ENCODE measurements at regions not wholly inside any gene's neighbourhood (a gene's known extent, or its start where the extent isn't known, plus 50 kb on each side); places are given as distances from the start of the nearest gene placed in this dataset.
"Not testable (repeated sequence)": the region's sequence is repeated elsewhere in the genome, so short reads cannot be mapped to it uniquely, and the experiment has no call there.

DNA sequence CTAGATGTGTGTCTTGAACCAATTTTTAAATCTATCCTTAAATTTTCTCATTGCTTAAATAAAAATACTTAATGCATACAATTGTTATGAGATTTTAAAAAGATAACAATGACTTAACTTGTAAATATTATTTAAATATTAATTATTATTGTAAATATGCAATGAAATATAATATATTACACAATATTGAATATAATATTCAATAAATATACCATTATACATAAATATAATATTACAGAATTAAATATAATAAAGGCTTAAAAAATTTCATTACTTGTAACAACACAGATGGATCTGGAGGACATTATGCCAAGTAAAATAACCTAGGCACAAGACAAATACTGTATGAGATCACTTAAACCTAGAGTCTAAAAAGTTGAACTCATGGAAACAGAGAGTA lies 1532.3 kb downstream of the PCDH9 start:
- no peak for DNase-seq (ENCODE audit: low read depth)

DNA sequence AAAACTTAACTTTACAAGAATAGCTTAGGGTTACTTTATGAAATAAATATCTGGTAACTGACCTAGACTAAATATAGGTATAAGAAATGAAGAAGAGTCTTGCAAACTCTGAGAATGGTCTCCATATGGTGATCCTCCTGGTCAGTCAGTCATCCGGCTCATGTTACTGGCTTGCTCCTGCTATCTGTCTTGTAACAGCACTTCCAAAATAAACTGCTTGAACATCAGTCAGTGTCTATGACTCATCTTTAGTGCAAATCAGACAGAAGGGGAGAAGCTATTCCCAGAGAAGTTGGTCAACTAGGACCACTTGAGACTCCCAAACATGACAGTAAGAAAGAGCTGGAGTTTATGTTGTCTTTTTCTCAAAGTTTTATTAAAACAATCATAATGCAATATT lies 1550.9 kb downstream of the PCDH9 start:
- DNase-seq (ENCODE audit: low read depth), result no peak

DNA sequence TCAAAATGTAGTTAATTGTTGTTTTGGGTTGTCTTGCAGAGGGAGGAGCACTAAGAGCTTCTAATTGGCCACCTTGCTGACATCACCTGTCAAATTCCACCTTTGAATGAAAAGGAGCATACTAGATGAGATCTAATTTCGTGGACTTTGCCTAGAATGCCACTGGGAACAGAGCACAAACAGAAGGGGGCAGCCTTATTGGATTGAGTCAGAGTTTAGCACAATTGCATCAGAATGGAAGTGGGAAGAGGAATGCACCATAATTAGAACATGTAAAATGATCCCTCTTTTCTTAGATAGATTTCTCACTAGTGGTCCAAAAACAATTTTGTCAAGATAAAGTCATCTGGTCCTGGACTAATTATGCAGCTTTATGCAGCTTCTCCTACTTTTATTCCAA lies 1552.2 kb downstream of the PCDH9 start:
- no peak for DNase-seq (ENCODE audit: low read depth)

DNA sequence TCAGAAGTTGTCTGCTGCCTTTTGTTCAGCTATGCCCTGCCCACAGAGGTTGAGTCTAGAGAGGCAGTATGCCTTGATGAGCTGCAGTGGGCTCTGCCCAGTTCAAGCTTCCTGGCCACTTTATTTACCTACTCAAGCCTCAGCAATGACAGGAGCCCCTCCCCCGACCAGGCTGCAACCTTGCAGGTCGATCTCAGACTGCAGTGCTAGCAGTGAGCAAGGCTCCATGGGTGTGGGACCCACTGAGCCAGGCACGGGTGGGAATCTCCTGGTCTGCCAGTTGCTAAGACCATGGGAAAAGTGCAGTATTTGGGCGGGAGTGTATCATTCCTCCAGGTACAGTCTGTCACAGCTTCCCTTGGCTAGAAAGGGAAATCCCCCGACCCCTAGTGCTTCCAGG lies 1554.8 kb downstream of the PCDH9 start:
- DNase-seq (ENCODE audit: low read depth), result not testable (repeated sequence)

DNA sequence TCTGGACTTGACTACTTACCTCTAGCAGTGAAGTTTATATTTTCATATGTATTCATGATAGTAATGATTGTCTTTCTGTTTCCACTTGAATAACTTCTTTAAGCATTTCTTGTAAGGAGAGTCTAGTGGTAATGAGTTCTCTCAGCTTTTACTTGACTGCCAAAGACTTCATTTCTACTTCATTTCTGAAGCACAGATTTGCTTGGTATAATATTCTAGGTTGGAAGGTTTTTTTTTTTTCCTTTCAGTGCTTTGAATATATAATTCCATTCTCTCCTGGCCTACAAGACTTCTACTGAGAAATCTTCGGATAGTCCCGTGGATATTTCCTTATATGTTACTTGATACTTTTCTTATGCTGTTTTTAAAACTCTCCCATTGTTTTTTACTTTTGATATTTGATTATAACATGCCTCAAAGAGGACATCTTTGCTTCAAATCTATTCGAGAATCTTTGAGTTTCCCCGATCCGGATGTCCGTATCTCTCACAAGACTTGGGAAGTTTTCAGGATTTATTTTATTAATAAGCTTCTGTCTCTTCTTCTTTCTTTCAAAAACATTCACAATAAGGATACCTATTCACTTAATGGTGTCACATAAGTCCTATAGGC lies 1560.0 kb downstream of the PCDH9 start:
- DNase-seq (ENCODE audit: low read depth), result no peak

DNA sequence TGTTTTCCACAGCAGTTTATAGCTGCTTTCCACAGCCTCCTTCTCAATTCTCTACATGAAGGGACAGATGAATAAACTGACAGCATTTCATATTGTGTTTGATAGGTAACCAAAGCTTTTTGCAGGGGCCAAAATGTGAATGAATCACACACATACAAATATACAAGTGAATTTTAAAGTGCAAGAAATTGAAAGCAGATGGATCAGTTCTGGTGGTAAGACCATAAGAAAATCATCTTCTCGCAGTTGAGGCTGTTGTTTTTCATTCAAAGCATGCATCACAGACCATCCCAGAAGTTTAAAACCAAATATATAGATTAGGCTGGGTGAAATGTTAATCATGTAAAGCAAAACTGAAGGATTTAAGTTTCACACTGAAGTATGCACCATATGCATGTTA lies 1569.4 kb downstream of the PCDH9 start:
- no peak for DNase-seq (ENCODE audit: low read depth)

DNA sequence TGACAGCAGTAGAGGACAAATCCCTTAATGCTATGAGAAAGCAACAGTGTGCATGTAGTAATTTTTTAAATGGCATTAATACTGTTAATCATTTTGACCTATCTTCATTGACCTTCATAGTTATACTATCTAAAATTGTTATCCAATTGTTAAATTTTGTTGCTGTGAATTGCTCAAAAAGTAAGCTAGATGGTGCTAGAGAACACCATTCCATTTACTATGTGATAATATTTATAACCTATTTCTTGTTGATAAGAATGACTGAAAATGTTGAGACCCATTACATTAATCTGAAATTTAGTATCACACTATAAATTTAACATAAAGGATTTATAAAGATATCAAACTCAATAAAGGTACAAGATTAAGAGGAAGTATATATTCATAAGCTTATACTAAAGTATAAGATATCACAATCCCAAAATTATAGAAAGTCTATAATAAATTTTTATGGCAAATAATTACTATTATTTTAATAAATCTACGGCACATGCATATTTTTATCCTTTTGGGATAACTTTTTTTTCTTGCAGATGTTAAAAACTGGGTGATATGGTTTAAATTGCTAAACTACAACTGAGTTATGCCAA lies 1573.3 kb downstream of the PCDH9 start:
- no peak for DNase-seq (ENCODE audit: low read depth)

DNA sequence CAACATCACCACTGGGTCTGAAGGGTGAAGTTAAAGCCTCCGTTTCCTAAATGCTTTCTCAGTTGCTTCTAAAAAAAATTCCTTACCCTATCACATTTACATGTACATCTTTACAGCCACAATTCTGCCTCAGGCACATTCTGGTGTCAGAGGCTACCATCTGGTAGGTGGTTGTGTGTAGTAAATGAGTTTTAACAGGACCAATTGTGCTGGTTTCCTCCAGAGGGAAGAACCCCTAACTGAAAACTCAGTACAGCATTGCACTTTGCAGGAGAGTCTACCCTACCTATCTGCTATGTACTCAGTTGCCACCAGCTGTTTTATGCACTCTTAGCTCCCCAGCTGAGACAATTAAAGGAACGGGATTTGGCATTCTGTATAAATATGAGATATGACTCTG lies 1576.5 kb downstream of the PCDH9 start:
- DNase-seq (ENCODE audit: low read depth), result no peak

DNA sequence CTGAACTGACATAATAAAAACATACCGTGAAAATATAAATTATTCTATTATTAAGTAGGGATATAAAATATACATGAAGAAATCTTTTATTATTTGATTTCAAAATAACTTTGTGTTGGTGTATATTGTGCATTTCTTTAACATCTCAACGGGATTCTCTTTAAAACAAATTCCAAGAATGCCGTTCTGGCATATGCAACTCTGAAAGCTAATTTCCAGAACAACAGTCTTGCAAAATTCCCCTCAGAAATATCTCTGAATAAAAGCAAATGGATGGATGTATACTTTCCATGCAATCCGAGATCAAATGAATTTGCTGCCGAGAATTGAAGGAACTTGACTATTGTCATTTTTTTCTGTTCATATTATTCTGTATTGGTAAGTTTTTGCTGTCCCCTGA lies 1579.8 kb downstream of the PCDH9 start:
- DNase-seq (ENCODE audit: low read depth), result no peak

DNA sequence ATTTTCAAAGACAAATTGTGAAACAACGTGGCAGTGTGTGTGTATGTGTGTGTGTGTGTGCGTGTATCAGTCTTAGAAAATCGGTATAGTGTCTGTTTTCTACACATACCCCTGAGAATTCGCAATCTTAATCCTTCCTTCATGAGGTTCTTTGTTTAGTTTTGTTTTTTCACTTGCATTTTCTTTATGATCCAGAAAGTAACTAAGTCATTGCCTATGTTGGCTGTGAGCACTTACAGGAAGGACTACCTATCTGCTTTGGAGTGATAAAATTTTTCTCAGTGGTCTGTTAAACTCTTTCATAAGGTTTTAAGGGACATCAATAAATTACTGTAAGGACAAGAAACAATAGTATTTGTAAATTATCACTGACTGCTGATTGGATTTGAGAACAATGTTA lies 1587.1 kb downstream of the PCDH9 start:
- no peak for DNase-seq (ENCODE audit: low read depth)

DNA sequence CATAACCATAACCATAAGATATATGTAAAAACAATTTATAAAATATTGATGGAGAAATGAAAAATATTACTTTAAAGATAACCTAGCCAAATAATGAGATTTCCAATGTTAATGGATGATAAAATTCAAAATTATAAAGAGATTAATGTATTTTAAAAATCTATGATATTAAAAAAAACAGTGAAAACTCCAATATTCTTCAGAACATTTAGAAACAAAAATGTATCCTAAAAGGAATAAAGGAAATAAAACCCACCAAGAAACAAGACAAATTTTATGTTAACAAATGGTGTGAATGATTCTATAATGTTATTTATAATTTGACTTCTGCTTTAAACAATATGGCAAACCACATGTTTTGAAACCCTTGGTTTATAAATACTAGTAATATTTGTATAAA lies 1587.8 kb downstream of the PCDH9 start:
- no peak for DNase-seq (ENCODE audit: low read depth)

DNA sequence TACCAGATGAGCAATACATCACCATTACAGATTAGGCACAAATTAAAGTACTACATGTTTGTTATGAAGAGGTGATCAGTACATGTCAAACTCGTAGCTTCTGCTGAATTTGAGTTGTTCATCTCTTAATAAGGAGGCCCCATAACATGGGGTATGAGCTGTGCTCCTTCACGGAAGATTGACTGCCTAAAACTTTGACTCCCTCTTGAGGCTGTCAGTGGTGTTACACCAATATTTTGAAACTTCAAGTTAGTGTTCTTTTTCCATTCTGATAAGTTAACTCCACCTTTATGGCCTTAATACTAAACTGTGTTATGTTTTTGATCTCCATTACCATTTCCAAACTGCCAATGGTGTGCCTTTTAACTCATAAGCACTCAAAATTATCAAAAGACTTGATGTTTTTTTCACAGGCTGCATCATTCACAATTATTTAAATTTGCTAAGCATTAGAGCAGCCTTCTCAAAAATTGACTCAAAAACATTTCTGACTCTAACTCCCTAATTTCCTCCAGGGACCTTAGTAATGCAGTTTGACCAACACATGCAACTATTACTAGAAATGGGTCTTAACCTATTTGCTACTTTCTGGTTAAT lies 1591.5 kb downstream of the PCDH9 start:
- peak; percentile 4 for DNase-seq (ENCODE audit: low read depth)

DNA sequence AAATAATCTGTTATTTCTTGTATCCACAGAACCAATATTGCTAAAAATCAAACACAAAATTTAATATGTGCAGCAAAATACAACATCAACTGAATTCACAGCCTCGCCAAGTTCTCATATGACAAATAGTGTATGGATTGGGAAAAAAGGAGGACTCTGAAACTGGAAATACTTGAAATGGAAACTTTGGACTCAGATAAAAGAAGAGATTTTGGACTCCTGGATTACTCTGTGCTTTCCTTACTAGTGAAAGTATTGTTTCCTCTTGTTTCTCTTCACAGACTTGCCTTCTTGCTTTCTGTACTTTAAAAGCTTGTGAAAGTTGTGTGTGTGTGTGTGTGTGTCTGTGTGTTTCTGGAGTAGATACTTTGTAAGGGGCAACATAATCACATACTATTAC lies 1596.3 kb downstream of the PCDH9 start:
- DNase-seq (ENCODE audit: low read depth), result no peak

DNA sequence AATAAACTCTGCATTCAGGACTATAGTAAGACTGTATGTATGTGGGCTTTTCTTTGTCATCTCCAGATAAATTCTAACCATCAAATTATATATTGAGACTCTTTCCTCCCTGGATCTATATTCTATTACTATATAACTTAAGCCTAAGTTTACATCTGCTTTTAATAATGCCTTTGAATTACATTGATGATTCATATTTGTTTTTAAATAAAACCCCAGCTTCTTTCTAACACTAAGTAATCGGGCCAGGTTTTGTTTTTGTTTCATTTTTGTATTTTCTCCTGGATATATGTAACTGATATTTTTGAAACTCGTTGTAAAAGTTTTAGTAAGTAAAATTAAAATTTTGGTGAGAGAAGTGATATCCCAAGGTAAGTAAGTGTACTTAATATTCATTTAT lies 1599.1 kb downstream of the PCDH9 start:
- no peak for DNase-seq (ENCODE audit: low read depth)

DNA sequence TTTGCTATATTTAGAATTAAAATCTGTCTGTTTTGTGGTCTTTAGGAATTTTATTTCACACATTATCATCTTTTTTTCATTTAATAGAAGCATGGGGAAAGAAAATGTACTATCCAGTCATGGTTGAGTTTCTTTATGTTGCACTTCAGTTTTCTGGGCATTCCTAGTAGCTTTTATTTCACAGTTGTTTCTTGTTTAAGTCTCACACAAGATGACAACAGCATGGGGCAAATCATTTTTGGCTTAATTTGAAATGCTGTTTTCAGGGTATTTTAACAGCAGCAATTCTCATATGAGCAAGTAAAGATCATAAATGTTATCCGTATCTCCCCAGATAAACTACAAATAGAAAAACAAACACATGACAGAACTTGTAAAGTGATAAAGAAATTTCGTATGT lies 1600.2 kb downstream of the PCDH9 start:
- no peak for DNase-seq (ENCODE audit: low read depth)

DNA sequence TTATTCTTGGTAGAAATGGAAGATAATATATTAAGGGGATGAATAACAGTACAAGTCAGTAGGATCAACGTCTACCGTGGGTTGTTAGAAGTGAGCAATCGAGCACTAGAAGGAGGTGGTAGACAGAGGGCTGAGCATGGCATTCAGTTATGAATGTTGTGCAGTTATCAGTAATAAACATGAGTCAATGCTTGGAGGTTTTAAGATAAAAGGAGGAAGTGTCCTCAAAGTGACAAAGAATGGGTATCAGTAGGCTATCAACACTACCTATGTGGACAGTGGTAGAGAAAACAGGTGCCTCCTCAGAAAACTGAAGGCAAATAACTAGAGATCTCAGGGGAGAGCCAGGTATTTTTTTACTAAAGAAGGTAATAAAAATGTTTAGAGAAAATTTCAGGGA lies 1607.0 kb downstream of the PCDH9 start:
- no peak for DNase-seq (ENCODE audit: low read depth)

DNA sequence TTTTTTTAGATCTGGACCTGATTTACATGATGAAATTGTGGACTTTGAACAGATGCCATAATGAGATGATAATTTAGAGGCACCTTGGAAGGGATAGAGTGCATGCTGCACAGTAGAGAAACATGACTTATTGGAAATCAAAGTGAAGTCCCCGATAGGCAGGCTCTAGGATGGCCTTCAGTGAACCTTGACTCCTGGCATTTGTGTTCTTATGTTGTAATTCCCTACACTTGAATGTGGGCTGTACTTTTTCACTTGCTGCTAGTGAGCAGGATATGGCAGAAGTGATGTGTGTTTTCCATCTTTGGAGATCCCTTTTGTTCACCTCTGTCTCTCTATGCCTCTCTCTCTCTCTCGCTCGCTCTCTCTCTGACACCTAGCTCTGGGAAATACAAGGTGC lies 1614.6 kb downstream of the PCDH9 start:
- no peak for DNase-seq (ENCODE audit: low read depth)

DNA sequence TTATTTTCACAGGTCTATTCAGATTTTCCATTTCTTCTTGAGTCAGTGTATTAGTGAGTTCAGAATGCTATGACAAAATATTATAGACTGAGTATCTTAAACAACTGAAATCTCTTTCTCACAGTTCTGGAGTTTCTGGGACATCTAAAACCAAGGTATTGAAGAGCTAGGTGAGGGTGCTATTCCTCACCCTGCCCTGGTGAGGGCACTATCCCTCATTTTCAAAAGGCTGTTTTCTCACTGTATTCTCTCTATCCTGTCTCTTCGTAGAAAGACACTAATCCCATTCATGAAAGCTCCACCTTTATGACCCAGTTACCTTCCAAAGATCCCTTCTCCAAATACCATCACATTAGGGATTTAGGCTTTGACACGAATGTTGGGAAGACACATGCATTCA lies 1617.1 kb downstream of the PCDH9 start:
- DNase-seq (ENCODE audit: low read depth), result no peak

DNA sequence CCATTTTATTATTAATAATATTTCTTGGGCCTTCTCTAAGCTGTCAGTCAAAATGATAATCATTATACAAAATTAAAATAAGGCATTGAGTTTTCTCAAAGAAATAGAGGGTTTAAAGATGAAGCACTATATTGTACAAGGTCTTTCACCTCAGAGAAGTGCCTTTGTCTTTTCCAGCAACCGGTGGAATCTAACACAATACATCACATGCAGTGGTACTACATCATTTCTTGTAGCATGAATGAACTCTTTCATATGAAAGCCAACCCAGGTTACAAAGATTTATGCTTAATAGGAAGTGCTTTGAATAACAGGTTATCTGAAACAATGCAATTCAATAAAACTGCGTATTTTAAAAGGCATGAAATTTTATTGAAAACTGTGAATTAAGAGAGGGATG lies 1620.8 kb downstream of the PCDH9 start:
- DNase-seq (ENCODE audit: low read depth), result no peak

DNA sequence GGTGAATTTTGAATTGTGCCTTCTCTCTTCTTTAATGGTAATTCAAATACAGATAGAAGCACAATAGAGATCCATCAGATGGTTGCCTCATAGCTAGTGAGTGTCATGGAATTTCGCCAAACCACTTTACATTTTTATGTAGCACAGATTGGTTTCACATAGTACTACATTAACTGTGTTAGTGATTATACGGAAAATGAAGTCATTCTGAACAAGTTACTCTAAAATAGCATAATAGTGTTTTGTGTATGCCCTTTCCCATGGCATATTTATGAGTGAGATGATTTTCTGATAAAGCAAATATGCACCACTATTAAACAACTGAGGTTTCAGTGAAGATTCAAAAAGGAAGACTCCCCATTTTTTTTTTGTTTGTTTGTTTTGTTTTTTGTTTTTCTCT lies 1623.5 kb downstream of the PCDH9 start:
- DNase-seq (ENCODE audit: low read depth), result no peak

DNA sequence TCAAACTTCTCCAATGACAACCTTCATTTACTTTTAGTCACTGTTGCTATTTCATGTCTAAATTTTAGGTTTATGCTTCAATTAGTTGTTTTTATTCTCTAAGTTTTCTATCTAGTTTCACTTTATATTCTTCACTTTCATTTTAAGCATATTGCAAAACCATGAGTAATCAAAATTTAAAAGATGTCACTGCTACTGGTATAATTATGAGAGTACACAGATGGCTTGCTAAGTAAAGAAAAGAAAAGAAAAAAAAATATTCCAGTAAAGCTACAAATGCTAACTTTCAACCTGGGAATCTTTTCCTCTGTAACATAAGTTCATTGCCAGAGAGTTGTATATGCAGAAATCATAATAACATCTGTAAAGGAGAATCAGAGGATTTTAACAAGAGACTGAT lies 1624.7 kb downstream of the PCDH9 start:
- no peak for DNase-seq (ENCODE audit: low read depth)

DNA sequence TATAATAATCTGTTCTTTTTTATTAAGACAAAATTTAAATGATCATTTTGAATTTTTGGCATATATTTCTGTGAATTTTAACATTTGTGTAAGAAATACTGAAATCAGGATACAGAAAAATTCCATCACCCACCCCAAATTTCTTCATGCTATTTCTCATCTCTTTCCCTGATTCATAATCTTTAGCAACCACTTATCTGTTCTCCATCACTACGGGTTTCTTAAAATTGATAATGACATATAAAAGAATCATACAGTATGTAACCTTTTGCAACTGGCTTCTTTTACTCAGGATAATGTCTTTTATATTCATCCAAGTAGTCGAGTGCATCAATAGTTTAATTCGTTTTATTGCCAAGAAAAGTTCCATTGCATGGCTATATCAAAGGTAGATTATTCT lies 1627.0 kb downstream of the PCDH9 start:
- no peak for DNase-seq (ENCODE audit: low read depth)

DNA sequence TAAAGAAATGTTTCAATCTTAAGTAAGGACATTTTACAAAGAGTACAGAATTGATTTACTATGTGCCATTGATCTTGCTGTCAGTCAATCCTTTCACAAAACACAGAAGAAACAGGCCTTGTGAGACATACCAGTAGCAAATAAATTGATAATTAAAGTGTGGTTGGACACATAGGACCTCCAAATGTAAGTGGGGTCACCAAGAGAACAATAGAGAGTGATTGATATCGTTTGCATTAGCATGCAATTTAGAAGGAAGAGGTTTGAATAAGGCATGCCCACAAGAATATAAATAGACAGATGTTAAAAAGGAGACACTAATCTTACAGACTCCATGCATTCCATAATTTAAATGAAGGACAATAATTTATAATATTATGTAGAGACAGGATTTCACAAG lies 1628.3 kb downstream of the PCDH9 start:
- DNase-seq (ENCODE audit: low read depth), result no peak

DNA sequence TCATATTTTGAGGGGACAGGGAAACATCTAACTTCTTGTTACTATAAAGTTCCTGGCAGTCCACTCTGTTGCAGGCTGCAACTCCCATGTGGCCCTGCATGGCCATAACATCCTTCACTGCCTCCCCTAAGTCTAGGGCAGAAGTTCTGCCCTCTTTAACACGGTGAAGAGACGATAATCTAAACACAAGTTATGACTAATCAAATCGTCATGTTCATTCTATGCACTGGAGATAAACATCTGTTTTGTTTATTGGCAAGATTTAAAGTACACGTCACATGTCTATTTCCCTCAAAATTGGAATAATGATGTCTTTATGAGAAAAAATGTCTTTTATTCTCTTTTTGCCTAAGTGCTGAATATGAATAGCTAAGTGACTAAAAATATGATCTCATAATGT lies 1629.4 kb downstream of the PCDH9 start:
- no peak for DNase-seq (ENCODE audit: low read depth)
